Thoracic aorta (tissue), 2 donors: ENCODE measurements at regions not wholly inside any gene's neighbourhood (a gene's known extent, or its start where the extent isn't known, plus 50 kb on each side); places are given as distances from the start of the nearest gene placed in this dataset.

Source experiments
- ATAC-seq: fragments of 150-250 bp; one replicate; pipeline ENCODE4 v1.8.0; 2017; ENCODE audit warnings: low read depth; ENCODE audit not compliant: insufficient number of reproducible peaks, low FRiP score
- DNase-seq: peaks from one replicate; pipeline ENCODE4 v3.0.0-alpha.2; 2020; ENCODE audit warnings: low spot score
- H3K27ac ChIP-seq, 2 donors: fragments of 200-600 bp; sonication (generic); 1 replicate in 1 of 2; 2 replicates in 1 of 2; pipeline ENCODE4 v1.5.1; 2016; ENCODE audit warnings: mild to moderate bottlenecking in 2 of 2, moderate library complexity in 2 of 2
- H3K27me3 ChIP-seq: fragments of 200-600 bp; sonication (generic); replicated peaks from 2 replicates; pipeline ENCODE4 v1.6.0; 2016; ENCODE audit warnings: mild to moderate bottlenecking; ENCODE audit not compliant: insufficient read depth
- H3K36me3 ChIP-seq: fragments of 200-600 bp; sonication (generic); one replicate; pipeline ENCODE4 v1.5.1; 2016
- H3K4me1 ChIP-seq, 2 donors: fragments of 200-600 bp; sonication (generic); 1 replicate in 1 of 2; 2 replicates in 1 of 2; pipeline versions ENCODE4 v1.5.1 to v1.6.0; 2016; ENCODE audit warnings: low read depth in 2 of 2, mild to moderate bottlenecking in 1 of 2; ENCODE audit not compliant: control insufficient read depth in 1 of 2
- H3K4me3 ChIP-seq: fragments of 200-600 bp; sonication (generic); 2 replicates; pipeline ENCODE4 v1.5.1; 2016; ENCODE audit warnings: mild to moderate bottlenecking
- H3K9me3 ChIP-seq: fragments of 200-600 bp; sonication (generic); 2 replicates; pipeline ENCODE4 v1.5.1; 2016
- TF ChIP-seq, protein P1 (sequence below): fragments of 200-600 bp; sonication (generic); IDR thresholded peaks from one replicate; pipeline ENCODE4 v1.5.1; 2019; ENCODE audit warnings: antibody characterized with exemption

DNA sequence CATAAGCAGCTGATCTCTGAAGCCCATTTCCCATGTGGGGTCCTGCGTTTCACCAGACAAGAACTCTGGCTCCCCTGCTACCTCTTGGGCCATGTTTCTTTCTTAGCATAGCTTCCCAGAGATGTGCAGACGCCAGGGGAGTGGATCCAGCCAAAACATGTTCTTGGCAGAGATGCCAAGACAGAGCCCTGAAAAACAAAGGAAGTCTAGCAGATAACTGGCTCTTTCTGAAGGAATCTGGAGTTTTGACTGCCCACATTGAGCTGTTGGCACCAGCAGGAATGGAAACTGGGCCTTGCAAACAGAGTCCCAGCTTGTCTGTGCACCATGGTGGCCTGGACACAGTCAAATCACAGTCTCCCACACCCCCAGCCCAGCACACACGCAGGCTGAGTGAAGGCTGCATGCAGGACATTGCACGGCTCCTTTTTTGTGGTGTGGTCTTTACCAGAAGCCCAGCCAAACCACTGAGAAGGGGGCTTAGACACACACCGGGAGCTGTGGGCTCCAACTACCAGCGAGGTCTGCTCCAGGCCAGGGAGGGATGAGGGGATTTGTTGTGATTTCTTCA is 114.7 kb downstream of the SNX18 start:
- Histone ChIP-seq H3K27ac (peak overlapping the region; percentile 74 to 77), H3K27me3 (no peaks in the 10 kb centered on the region), H3K36me3 (no peaks in the 10 kb centered on the region), H3K4me3 (peak overlapping the region; percentile 42), H3K4me1 (peaks cover 25 to 42% of the 10 kb centered on the region in 2 donors), H3K9me3 (no peaks in the 10 kb centered on the region)
- TF ChIP-seq, protein P1, sequence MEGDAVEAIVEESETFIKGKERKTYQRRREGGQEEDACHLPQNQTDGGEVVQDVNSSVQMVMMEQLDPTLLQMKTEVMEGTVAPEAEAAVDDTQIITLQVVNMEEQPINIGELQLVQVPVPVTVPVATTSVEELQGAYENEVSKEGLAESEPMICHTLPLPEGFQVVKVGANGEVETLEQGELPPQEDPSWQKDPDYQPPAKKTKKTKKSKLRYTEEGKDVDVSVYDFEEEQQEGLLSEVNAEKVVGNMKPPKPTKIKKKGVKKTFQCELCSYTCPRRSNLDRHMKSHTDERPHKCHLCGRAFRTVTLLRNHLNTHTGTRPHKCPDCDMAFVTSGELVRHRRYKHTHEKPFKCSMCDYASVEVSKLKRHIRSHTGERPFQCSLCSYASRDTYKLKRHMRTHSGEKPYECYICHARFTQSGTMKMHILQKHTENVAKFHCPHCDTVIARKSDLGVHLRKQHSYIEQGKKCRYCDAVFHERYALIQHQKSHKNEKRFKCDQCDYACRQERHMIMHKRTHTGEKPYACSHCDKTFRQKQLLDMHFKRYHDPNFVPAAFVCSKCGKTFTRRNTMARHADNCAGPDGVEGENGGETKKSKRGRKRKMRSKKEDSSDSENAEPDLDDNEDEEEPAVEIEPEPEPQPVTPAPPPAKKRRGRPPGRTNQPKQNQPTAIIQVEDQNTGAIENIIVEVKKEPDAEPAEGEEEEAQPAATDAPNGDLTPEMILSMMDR: no peak
- DNase-seq: no peak
- no peak for ATAC-seq

DNA sequence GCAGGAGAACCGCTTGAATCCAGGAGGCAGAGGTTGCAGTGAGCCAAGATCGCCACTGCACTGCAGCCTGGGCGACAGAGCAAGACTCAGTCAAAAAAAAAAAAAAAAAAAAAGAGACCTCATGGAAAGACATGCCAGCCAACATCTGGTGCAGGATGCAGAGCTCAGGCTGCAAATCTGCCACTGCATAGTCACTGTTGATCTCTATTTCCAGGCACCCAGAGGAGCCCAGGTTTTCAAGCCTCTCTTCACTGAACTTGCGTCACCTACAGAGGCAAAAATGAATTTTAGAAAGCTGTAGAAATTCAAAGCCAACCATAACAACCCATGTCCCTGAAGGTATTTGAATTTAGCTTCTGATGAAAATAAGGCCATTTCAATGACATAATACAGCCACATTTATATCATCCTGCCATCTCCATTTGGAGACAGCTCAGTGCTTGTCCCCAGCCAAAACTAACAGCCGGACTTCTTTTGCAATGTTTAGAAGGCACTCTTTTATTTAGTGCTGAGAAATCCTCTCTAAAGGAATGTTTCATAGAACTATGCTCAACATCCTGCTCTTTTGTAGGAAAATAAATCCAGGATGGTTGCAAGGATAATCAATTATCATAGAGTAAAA is 113.3 kb downstream of the SNX18 start:
- peak; percentile 89 for ATAC-seq
- Histone ChIP-seq H3K4me3 (no peak overlapping the region), H3K4me1 (peaks cover 25 to 42% of the 10 kb centered on the region in 2 donors), H3K9me3 (no peaks in the 10 kb centered on the region), H3K36me3 (no peaks in the 10 kb centered on the region), H3K27ac (peak overlapping the region; percentile 74 to 77), H3K27me3 (no peaks in the 10 kb centered on the region)
- TF ChIP-seq, protein P1: peak; percentile 31
- DNase-seq: no peak

DNA sequence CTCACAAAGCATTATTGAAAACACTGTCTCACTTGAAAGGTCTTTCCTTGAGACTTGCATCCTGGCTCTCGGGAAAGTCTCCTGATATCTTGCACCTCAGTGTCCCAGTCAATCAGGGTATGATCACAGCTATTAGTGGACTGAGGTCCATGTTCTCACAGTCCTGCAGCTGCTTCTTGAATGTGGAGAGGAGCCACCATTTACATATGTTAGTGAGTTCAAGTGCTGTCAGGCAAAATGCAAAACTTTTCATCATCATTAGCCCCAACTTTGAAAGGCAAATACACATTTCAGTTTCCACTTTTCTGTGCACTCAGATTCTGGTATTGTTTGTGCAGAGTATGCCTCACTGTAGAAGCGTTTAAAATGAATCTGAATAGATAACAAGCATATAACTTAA is 111.6 kb downstream of the SNX18 start:
- ATAC-seq: no peak
- no peak for DNase-seq

DNA sequence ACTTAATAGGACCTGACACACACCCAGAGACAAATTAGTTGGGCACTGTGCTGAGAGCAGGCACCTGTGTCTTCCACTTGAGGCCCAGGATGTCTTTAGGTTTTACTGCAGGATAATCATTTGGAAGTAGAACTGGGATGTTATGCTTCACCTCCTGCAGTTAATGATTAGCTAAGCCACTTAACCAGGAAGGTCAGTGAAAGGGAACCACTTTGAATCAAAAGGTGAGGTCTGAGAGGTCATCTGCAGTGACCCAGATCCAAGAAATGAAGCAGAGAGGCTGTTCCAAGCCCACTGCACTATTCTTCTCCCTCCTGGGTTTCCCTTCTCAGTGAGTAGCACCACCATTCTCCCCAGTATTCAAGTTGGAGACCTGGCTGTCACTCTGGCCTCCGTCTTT is 110.5 kb downstream of the SNX18 start:
- DNase-seq (no peak), ATAC-seq (no peak)
- TF ChIP-seq, protein P1: no peak
- H3K9me3 ChIP-seq: no peaks in the 10 kb centered on the region
- H3K4me3 ChIP-seq: no peak overlapping the region
- no peaks in the 10 kb centered on the region for H3K27me3 ChIP-seq
- no peaks in the 10 kb centered on the region for H3K36me3 ChIP-seq
- peaks cover 24 to 27% of the 10 kb centered on the region in 2 donors for H3K4me1 ChIP-seq
- H3K27ac ChIP-seq: no peak overlapping the region

More for the DNA sequence above, 111.6 kb downstream of the SNX18 start:
- Histone ChIP-seq H3K4me1 (peaks cover 29 to 38% of the 10 kb centered on the region in 2 donors), H3K4me3 (no peak overlapping the region), H3K27me3 (no peaks in the 10 kb centered on the region), H3K36me3 (no peaks in the 10 kb centered on the region), H3K27ac (no peak overlapping the region), H3K9me3 (no peaks in the 10 kb centered on the region)
- TF ChIP-seq, protein P1: no peak

DNA sequence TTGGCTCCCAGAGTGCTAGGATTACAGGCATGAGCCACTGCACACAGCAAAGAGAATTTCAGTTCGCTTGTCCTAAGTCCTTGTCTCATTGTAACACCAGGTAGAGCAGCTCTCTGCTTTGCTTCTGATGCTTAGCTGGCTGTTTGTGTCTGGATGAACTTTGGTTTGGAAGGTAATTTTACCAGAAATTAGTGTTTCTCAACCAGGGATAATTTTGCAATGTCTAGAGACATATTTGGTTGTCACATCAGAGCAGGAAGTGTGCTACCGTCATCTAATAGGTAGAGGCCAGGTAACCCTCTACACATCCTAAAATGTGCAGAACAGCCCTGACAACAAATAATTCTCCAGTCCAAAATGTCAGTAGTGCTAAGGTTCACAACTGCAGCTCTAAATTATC is 108.8 kb downstream of the SNX18 start:
- TF ChIP-seq, protein P1: no peak
- no peak for DNase-seq
- no peak for ATAC-seq
- H3K27me3 ChIP-seq: no peaks in the 10 kb centered on the region
- H3K4me3 ChIP-seq: no peak overlapping the region
- no peaks in the 10 kb centered on the region for H3K9me3 ChIP-seq
- H3K36me3 ChIP-seq: no peaks in the 10 kb centered on the region
- H3K4me1 ChIP-seq: peaks cover 8 to 16% of the 10 kb centered on the region in 2 donors
- no peak overlapping the region for H3K27ac ChIP-seq
